HG02610 (cell line): ENCODE measurements at regions not wholly inside any gene's neighbourhood (a gene's known extent, or its start where the extent isn't known, plus 50 kb on each side); places are given as distances from the start of the nearest gene placed in this dataset.

ENCODE experiments used
- ATAC-seq: cut with Tn5 transposase; IDR thresholded peaks from one replicate; pipeline ENCODE4 v1.9.1; 2021; ENCODE audit warnings: mild to moderate bottlenecking, moderate library complexity; ENCODE audit not compliant: unreplicated experiment

DNA sequence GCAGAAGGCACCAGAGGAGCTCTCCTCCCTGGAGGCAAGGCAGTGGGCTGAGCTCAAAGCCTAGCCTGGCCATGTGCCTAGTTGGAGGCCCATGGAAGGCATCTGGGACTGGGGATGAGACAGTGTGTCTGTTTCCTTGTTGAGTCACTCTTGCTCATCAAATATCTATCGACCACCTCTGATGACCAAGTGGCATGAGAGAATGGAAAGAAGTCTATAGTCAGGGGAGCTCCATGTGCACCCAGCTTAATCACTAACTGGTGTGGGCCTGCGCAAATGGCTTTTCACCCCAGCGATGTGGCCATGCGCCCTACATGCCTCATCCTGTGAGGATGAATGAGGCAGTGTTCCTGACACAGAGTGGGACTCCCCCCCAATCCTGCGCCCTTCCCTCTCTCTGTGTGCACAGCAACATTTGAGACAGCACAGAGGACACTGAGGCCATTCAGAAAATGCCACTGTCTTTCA is 229.9 kb downstream of the RPS24 start:
- no peak for ATAC-seq

- ATAC-seq, result no peak
Observed at GRCh38 chr10:78264361-78264760, 230.7 kb downstream of the RPS24 start.

GRCh38 chr10:78266741-78267469 is 233.2 kb downstream of the RPS24 start:
- no peak for ATAC-seq

- ATAC-seq, result no peak
Observed at GRCh38 chr10:78267598-78267997, 233.9 kb downstream of the RPS24 start.

- ATAC-seq, result no peak
Observed at GRCh38 chr10:78269060-78269459, 235.4 kb downstream of the RPS24 start.

DNA sequence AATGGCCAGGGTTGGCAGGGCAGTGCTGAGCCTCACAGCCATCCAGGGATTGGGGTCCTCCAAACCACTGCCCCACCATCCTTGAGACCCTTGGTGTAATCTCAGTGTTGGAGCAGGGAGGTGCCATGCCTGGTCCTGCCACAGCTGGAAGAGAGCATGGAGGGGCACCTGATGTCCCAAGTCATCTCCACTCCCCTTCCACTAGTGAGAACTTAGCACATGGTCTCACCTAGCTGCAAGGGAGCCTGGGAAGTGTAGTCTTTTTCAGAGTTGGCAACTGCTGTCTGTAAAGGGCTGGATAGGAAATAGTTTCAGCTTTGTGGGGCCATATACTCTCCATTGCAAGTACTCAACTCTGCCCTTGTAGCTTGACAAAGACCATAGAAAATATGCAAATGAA is 238.7 kb downstream of the RPS24 start:
- ATAC-seq, result no peak

GRCh38 chr10:78274491-78274890 is 240.8 kb downstream of the RPS24 start:
- ATAC-seq, result no peak

- ATAC-seq, result no peak
Observed at GRCh38 chr10:78276139-78276538, 242.5 kb downstream of the RPS24 start.

DNA sequence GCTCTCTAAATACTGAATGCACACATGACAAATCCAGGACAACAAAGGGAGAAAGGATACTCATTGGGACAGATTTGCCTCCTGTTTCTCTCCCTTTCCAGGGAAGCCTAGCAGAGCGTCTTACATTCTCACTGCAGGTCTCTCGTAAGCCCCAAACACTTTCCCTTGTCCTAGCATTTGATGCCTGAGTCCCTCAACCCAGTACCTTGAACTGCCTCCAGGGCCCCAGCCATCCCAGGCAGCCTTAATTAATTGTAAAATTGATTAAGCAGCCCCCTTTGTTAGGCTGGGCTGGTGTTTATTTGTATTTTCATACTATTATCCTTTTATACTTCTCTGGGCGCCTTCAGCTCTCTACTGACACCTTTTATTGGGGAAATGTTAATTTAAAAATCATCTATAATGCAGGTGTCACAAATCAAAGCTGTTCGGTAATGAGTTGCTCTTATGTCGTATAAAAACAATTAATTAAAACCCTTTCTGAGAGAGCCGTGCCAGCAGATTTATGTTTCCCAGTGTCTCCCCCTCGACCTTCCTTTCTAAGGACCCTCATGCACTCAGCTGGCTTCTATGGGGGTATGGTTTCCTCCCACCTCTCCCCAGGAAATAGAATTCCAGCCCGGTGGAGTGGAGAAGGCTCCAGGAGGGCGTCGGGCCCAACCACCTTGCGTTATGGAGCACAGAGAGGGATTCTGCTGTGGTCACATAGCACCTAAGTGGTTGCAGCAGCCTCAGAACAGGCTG is 243.8 kb downstream of the RPS24 start:
- no peak for ATAC-seq

DNA sequence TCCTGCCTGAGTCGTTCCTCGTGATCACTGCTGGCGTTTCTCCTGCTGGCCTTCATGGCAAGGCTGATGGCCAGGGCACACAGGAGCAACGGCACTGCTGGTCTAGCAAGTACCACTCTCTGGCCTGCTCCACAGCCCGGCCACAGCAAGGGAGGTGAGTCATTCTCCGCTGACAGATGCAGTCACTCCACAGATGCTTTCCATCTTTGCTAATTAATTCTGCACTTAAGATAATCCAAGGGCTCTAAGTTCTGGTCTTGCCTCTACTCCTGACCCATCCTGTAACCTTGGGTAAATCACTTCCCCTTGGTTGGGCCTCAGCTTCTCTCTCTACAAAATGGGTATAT is 244.4 kb downstream of the RPS24 start:
- no peak for ATAC-seq

DNA sequence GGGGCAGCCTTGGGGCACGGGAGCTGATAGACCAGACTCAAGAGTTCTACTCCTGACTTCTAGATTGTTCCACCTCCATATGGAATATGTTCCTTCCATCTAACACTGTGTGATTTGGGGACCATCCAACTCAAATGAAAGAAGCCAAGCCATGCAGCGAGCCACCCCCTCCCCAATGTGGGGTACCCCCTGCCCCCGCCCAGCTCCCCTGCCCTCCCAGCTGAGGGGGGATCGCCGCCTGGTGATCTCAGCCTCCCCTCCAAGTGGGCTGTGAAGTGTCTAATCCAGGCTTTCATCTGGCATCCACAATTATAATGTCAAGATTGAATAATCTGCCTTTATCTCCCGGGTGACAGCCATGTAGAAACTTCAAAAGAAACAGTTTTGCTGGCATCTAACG is 246.1 kb downstream of the RPS24 start:
- no peak for ATAC-seq

DNA sequence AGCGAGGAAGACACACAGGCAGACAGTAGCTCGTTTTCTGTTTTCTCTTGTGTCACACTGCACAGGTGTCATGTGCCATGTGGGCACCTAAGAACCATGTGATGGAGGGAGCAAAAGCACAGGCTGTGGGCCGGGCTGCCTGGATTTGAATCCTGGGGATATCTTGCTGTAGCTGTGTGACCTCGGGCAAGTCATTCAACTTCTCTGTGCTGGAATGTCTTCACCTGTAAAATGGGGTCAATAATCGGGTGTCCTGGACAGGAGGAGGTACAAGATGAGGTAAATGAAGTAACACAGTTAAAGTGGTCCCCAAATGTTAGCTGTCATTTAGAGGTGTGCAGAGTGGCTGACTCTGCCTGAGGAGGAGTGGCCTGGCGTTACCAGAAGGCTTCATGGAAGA is 246.9 kb downstream of the RPS24 start:
- no peak for ATAC-seq

DNA sequence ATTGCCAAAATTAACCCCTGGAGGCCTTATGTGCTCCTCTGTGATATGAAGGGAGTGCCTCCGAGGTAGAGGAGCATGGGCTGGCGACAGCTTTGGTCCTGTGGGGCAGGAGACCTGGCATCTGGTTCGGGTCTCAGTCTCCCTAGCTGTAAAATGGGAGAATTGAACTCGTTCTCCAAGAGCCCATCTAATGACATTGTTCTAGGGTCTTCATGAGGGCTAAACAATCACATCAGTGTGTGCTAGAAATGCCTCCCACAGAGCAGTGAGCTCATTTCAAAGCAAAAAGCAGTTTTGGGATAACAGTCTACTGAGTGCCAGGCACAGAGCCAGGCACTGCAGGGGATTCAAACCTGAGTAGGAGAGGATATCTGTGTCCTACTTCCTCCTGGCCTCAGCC is 248.0 kb downstream of the RPS24 start:
- no peak for ATAC-seq

- ATAC-seq, result no peak
Observed at GRCh38 chr10:78283069-78283682, 249.5 kb downstream of the RPS24 start.

- ATAC-seq, result no peak
Observed at GRCh38 chr10:78284381-78284780, 250.7 kb downstream of the RPS24 start.

DNA sequence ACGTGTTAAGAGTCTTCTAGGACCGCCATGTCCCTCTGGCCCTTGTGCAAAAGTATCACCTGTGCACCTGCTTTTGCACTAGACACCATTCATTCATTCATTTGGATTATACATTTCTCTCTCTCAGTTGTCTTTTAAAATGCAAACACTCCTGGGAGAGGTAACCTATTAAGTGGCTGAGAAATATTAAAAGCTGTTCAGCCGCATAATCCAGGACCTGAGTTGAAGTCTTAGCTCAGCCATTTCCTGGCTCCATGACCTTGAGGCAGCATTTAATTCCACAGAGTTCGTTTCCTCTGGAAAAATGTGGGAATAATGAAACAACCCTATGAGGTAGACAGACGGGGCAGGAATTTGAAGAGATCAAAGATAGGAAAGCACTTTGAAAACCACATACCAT is 251.6 kb downstream of the RPS24 start:
- ATAC-seq, result no peak

- no peak for ATAC-seq
Observed at GRCh38 chr10:78286186-78286585, 252.5 kb downstream of the RPS24 start.

- ATAC-seq, result no peak
Observed at GRCh38 chr10:78286668-78287067, 253.0 kb downstream of the RPS24 start.

DNA sequence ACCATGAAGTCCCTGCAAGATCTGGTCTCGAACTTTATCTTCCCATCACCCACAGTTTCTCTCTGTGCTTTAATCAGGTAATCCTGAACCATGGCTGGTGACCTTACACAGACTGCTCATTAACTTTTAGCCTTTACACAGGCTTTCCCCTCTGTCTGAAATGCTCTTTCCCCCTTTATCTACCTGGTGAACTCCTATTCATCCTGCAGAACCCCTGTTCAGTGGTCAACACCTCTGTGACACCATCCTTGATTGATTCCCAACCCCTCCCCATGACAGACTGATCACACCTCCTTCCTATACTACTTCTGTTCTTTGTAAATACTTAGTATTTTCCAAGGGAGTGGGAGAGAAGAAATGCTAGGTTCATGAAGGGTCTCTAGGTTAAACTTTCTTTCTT is 254.0 kb downstream of the RPS24 start:
- ATAC-seq, result no peak

GRCh38 chr10:78288663-78289062 is 255.0 kb downstream of the RPS24 start:
- ATAC-seq, result no peak

GRCh38 chr10:78290131-78290750 is 256.6 kb downstream of the RPS24 start:
- no peak for ATAC-seq

GRCh38 chr10:78291722-78292121 is 258.1 kb downstream of the RPS24 start:
- ATAC-seq, result no peak
